ENCODE measurements at regions not wholly inside any gene's neighbourhood (a gene's known extent, or its start where the extent isn't known, plus 50 kb on each side); places are given as distances from the start of the nearest gene placed in this dataset.
A peak's percentile ranks its signal among the peaks of the same experiment; 100 is the strongest.

DNA sequence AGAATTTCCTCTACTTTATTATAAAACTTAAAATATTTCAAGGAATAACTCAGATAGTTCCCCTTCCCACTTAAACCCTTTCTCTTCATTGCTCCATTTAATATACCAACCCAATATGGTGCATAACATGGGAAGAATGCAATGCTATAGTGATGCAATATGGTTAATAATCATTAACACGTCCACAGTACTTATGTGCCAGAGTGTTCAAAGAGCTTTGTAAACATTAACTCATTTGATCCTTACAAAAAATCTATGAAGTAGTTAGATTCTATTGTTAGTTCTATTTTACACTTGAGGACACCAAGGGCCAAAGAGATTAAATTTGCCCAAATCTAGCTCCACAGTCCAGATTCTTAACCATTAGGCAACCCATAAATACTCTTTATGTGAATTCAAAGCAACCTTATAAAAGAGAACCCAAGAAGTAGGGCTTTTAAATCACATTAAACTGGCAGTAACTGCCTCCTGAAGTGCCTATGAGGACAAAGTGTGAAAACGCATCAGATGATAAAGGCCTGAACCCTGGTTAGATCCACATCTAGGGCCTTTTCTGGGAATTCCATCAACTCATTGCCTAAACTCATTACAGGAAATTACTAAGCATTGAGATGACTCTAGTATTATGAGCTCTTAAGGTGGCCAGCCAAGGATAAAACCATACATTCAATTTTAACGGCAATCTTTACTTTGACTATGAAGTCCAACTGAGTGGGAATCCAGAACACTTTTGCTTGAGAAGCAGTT, 94.3 kb downstream of the AREG start (continued):
- TF ChIP-seq ZNF318 (CRISPR knock-in tag; IDR thresholded peaks at IDR 0.05) (no peak), HNRNPUL1 (IDR thresholded peaks at IDR 0.05; ENCODE audit: low read depth, low read length) (no peak), ZNF333 (CRISPR knock-in tag; IDR thresholded peaks at IDR 0.05; ENCODE audit: borderline replicate concordance) (no peak), THAP11 (CRISPR knock-in tag; IDR thresholded peaks at IDR 0.05) (0 out of 2 replicates have a peak, but pooled peaks have one; percentile 12), ZNF33A (CRISPR knock-in tag; IDR thresholded peaks at IDR 0.05; ENCODE audit: borderline replicate concordance) (no peak), REXO4 (CRISPR knock-in tag; IDR thresholded peaks at IDR 0.05; ENCODE audit: borderline replicate concordance) (no peak), PPARG (CRISPR knock-in tag; conservative IDR thresholded peaks at IDR 0.05) (no peak), ZBTB20 (CRISPR knock-in tag; IDR thresholded peaks at IDR 0.05; ENCODE audit: borderline replicate concordance, low read depth) (no peak)
- TF ChIP-seq, protein P1, sequence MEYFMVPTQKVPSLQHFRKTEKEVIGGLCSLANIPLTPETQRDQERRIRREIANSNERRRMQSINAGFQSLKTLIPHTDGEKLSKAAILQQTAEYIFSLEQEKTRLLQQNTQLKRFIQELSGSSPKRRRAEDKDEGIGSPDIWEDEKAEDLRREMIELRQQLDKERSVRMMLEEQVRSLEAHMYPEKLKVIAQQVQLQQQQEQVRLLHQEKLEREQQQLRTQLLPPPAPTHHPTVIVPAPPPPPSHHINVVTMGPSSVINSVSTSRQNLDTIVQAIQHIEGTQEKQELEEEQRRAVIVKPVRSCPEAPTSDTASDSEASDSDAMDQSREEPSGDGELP (IDR thresholded peaks at IDR 0.05; ENCODE audit: borderline replicate concordance, low read depth): no peak
- TF ChIP-seq, protein P2, sequence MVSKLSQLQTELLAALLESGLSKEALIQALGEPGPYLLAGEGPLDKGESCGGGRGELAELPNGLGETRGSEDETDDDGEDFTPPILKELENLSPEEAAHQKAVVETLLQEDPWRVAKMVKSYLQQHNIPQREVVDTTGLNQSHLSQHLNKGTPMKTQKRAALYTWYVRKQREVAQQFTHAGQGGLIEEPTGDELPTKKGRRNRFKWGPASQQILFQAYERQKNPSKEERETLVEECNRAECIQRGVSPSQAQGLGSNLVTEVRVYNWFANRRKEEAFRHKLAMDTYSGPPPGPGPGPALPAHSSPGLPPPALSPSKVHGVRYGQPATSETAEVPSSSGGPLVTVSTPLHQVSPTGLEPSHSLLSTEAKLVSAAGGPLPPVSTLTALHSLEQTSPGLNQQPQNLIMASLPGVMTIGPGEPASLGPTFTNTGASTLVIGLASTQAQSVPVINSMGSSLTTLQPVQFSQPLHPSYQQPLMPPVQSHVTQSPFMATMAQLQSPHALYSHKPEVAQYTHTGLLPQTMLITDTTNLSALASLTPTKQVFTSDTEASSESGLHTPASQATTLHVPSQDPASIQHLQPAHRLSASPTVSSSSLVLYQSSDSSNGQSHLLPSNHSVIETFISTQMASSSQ (IDR thresholded peaks at IDR 0.05; ENCODE audit: low read depth): peak; percentile 90
- TF ChIP-seq, protein P2 (CRISPR knock-in tag; IDR thresholded peaks at IDR 0.05; ENCODE audit: borderline replicate concordance): peak; percentile 49; the same call in 1 of the 2 replicates
- TF ChIP-seq, protein P3, sequence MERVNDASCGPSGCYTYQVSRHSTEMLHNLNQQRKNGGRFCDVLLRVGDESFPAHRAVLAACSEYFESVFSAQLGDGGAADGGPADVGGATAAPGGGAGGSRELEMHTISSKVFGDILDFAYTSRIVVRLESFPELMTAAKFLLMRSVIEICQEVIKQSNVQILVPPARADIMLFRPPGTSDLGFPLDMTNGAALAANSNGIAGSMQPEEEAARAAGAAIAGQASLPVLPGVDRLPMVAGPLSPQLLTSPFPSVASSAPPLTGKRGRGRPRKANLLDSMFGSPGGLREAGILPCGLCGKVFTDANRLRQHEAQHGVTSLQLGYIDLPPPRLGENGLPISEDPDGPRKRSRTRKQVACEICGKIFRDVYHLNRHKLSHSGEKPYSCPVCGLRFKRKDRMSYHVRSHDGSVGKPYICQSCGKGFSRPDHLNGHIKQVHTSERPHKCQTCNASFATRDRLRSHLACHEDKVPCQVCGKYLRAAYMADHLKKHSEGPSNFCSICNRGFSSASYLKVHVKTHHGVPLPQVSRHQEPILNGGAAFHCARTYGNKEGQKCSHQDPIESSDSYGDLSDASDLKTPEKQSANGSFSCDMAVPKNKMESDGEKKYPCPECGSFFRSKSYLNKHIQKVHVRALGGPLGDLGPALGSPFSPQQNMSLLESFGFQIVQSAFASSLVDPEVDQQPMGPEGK (CRISPR knock-in tag; IDR thresholded peaks at IDR 0.05): no peak
